HG03571 (cell line): ENCODE measurements at regions not wholly inside any gene's neighbourhood (a gene's known extent, or its start where the extent isn't known, plus 50 kb on each side); places are given as distances from the start of the nearest gene placed in this dataset.
"Not testable (repeated sequence)": the region's sequence is repeated elsewhere in the genome, so short reads cannot be mapped to it uniquely, and the experiment has no call there.

ENCODE experiments used
- ATAC-seq: cut with Tn5 transposase; IDR thresholded peaks from one replicate; pipeline ENCODE4 v1.9.1; 2021; ENCODE audit not compliant: unreplicated experiment

DNA sequence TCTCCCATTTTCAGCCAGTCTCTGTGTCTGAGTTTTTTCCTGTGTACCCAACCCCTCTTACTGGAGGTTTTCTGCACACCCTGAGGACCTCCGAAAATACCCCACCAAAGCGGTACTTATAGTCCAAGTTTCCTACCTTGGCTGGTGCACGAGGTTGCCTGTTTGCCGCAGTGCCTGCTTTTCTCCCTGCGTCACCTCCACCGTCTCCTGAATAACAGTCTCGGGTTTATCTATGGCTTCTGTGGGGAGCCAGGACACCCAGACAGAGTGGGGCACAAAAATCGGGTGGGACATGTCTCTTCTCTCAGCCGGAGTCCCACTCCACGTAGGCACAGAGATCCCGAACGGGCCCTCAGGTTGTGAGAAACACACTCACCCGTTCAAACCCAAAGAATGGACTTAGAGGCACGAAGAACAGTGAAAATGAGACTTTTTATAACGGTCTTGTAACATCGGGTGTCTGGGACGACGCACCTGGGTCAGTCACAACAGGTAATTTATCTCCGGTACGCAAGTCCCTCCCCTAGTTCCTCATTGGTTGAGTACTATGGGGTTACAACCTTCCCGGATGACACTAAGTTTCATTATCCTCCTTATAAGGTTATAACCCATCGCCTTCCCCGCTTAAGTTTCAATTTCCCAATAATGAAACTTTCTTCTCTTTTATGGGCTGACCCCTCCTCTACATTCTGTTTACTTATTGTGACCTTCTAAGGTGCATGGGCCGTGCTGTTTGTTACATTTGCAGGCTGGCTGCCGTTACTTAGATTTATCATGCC, 970.2 kb upstream of the COX7C start:
- no peak for ATAC-seq

DNA sequence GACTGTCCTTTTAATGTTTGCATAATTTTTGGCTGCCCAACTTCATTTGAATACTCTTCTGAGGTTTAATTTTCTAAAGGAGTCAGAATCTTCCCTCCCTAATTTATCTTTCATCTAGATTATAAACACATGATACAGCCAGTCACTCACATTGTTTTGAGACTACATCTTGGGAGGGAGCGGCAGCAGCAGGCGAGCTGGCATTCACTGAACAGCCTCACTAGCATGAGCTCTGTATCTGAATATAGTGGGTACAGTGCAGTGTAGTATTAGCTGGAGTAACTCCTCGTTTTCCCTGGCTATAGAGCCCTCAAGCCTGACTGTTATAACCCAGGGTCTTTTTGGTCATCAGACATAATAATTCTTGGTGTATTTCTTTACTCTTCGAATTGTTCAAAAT, 969.2 kb upstream of the COX7C start:
- ATAC-seq = no peak

GRCh38 chr5:85651731-85652130, 966.0 kb upstream of the COX7C start:
- no peak for ATAC-seq

DNA sequence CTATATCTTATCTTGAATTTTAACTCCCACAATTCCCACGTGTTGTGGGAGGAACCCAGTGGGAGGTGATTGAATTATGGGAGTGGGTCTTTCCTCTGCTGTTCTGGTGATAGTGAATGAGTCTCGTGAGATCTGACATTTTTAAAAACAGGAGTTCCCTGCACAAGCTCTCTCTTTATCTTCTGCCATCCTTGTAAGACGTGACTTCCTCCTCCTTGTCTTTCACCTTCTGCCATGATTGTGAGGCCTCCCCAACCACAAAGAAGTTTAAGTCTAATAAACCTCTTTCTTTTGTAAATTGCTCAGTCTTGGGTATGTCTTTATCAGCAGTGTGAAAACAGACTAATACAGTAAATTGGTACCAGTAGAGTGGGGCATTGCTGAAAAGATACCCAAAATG, 963.6 kb upstream of the COX7C start:
- ATAC-seq = not testable (repeated sequence)

DNA sequence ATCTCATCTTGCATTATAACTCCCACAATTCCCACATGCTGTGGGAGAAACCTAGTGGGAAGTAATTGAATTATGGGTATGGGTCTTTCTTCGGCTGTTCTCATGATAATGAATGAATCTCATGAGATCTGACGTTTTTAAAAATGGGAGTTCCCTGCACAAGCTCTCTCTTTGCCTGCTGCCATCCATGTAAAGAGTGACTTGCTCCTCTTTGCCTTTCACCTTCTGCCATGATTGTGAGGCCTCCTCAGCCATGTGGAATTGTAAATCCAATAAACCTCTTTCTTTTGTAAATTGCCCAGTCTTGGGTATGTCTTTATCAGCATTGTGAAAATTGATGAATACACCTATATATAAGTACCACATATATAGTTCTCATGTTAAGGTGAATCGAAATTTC, 961.7 kb upstream of the COX7C start:
- no peak for ATAC-seq

GRCh38 chr5:85657328-85657727, 960.4 kb upstream of the COX7C start:
- not testable (repeated sequence) for ATAC-seq

GRCh38 chr5:85662969-85663707, 954.6 kb upstream of the COX7C start:
- ATAC-seq = not testable (repeated sequence)

GRCh38 chr5:85663708-85664031, 954.1 kb upstream of the COX7C start:
- no peak for ATAC-seq

DNA sequence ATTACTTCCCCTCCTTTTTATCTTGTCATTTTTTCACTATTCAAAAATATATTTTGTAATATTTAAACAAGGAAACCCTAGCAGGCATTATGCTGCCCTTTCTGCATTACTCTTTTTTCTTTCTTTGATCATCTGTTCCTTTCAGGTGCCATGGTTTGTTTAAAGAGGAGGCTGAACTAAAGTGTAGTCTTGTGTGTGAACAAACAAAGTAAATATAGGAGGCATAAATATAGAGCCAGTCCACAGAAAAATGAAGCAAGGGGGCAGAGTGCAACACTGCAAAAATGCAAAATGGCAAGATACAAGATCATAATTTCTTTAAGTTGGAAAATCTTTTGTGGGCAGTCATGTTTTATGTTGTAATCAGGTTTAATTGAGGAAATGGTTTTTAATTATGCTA, 947.3 kb upstream of the COX7C start:
- no peak for ATAC-seq

DNA sequence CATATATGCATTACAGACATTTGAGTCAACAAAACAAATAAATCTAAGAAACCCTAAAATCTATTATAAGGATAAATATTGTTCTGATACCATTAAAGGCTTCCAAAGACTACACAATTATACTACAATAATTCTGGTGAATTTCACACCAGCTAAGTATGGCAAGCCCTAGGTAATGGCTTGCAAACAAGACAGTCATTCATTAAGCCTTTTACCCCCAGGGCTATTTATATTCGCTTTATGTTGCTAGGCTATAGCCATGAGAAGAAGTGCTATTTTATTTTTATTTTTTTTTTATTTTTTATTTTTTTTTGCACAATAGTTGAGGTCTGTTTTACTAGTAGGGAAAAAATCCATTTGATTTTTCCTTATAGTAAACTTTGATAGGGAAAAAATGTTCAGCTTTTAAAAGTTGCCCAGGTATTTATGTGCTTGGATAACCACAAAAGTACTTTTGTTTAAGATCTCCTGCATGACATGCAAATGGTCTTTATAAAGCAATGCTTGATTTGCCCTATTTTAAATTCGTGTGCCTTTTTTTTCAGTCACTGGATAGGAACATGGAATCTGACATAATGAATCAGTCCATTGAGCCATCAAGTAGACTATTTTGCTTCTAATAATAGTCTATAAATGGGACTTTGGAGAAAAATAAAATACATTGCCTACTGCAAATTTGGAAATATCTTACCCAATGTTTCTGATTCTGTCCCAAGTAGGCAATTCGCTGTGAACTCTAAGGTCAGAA, 946.3 kb upstream of the COX7C start:
- no peak for ATAC-seq

DNA sequence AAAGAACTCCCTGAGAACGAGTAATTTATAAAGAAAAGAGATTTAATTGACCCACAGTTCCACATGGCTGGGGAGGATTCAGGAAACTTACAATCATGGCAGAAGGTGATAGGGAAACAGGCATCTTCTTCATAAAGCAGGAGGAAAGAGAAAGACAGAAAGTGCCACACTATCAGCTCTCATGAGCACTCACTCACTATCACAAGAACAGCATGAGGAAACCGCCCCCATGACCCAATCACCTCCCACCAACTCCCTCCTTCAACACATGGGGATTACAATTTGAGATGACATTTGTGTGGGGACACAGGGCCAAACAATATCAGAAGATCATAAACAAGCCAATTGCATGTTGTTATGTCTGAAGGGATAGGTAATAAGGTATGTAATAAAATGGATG, 935.9 kb upstream of the COX7C start:
- no peak for ATAC-seq

GRCh38 chr5:85684351-85684750, 933.4 kb upstream of the COX7C start:
- no peak for ATAC-seq

- no peak for ATAC-seq
Measured at GRCh38 chr5:85703296-85703695, 914.4 kb upstream of the COX7C start.

DNA sequence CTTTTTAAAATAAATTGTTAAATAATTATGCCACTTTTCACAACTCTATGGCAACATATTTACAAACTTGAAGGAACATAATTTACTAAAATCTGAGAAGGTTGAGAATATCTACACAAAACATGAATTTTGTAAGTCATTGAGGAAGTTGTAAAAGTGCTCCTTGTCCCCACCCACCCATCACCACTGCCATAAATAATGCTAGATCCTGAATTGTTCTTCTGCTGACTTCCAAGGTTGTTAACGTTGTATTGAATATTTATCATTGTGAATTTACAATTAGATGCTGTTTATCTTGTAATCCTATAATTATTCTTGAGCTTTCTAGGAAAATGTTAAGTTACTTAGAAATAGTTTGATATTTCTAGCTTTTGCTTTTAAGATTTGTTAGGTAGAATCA, 908.0 kb upstream of the COX7C start:
- ATAC-seq = no peak

GRCh38 chr5:85716344-85717202, 901.2 kb upstream of the COX7C start:
- ATAC-seq = no peak

GRCh38 chr5:85717203-85717563, 900.6 kb upstream of the COX7C start:
- no peak for ATAC-seq

- ATAC-seq = no peak
Measured at GRCh38 chr5:85732185-85732584, 885.6 kb upstream of the COX7C start.

DNA sequence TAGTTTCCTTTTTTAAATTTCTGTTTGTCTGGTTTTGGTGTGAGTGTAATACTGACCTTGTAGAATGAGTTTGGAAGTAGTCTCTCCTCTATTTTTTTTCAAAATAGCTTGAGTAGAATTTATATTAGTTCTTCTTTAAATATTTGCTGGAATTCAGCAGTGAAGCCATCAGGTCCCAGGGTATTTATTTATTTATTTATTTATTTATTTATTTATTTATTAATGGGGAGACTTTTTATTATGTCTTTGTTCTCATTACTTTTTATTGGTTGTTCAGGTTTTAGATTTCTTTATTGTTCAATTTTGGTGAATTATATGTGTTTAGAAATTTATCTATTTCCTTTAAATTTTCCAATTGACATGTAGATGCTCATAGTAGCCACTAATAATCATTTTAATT, 875.8 kb upstream of the COX7C start:
- no peak for ATAC-seq

- ATAC-seq = no peak
Measured at GRCh38 chr5:85760519-85760918, 857.2 kb upstream of the COX7C start.

- ATAC-seq = no peak
Measured at GRCh38 chr5:85769347-85769746, 848.4 kb upstream of the COX7C start.

GRCh38 chr5:85784746-85785145, 833.0 kb upstream of the COX7C start:
- ATAC-seq = no peak
